Ishikawa (cell line): ENCODE measurements at regions not wholly inside any gene's neighbourhood (a gene's known extent, or its start where the extent isn't known, plus 50 kb on each side); places are given as distances from the start of the nearest gene placed in this dataset.

ENCODE experiments used
- CEBPB ChIP-seq: IDR thresholded peaks from 2 replicates; pipeline ENCODE4 v1.6.1; 2012
- CREB1 ChIP-seq: IDR thresholded peaks from 2 replicates; pipeline ENCODE4 v1.6.1; 2012; ENCODE audit warnings: low read depth
- EGR1 ChIP-seq: IDR thresholded peaks from 2 replicates; pipeline ENCODE4 v1.6.1; 2012
- EP300 ChIP-seq: IDR thresholded peaks from 2 replicates; pipeline ENCODE4 v1.6.1; 2012; ENCODE audit warnings: borderline replicate concordance
- FOXM1 ChIP-seq: IDR thresholded peaks from 2 replicates; pipeline ENCODE4 v1.6.1; 2012; ENCODE audit warnings: low read depth, borderline replicate concordance
- NFIC ChIP-seq: IDR thresholded peaks from 2 replicates; pipeline ENCODE4 v1.6.1; 2012
- RAD21 ChIP-seq: IDR thresholded peaks from 2 replicates; pipeline ENCODE4 v1.6.1; 2012; ENCODE audit warnings: low read depth
- TAF1 ChIP-seq: IDR thresholded peaks from 2 replicates; pipeline ENCODE4 v1.6.1; 2012; ENCODE audit warnings: low read depth, mild to moderate bottlenecking
- USF1 ChIP-seq: IDR thresholded peaks from 2 replicates; pipeline ENCODE4 v1.6.1; 2012
- YY1 ChIP-seq: IDR thresholded peaks from 2 replicates; pipeline ENCODE4 v1.6.1; 2012; ENCODE audit warnings: low read depth
- TF ChIP-seq, protein P1 (sequence below): IDR thresholded peaks from 2 replicates; pipeline ENCODE4 v1.6.1; 2012
- TF ChIP-seq, protein P2 (sequence below): IDR thresholded peaks from 2 replicates; pipeline ENCODE4 v1.6.1; 2012; ENCODE audit warnings: low read depth, mild to moderate bottlenecking

- TF ChIP-seq FOXM1 (no peak), EGR1 (no peak), EP300 (no peak), NFIC (no peak), CEBPB (no peak), TAF1 (no peak), USF1 (no peak), RAD21 (no peak), YY1 (no peak), CREB1 (no peak)
- TF ChIP-seq, protein P1, sequence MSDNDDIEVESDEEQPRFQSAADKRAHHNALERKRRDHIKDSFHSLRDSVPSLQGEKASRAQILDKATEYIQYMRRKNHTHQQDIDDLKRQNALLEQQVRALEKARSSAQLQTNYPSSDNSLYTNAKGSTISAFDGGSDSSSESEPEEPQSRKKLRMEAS = no peak
- TF ChIP-seq, protein P2, sequence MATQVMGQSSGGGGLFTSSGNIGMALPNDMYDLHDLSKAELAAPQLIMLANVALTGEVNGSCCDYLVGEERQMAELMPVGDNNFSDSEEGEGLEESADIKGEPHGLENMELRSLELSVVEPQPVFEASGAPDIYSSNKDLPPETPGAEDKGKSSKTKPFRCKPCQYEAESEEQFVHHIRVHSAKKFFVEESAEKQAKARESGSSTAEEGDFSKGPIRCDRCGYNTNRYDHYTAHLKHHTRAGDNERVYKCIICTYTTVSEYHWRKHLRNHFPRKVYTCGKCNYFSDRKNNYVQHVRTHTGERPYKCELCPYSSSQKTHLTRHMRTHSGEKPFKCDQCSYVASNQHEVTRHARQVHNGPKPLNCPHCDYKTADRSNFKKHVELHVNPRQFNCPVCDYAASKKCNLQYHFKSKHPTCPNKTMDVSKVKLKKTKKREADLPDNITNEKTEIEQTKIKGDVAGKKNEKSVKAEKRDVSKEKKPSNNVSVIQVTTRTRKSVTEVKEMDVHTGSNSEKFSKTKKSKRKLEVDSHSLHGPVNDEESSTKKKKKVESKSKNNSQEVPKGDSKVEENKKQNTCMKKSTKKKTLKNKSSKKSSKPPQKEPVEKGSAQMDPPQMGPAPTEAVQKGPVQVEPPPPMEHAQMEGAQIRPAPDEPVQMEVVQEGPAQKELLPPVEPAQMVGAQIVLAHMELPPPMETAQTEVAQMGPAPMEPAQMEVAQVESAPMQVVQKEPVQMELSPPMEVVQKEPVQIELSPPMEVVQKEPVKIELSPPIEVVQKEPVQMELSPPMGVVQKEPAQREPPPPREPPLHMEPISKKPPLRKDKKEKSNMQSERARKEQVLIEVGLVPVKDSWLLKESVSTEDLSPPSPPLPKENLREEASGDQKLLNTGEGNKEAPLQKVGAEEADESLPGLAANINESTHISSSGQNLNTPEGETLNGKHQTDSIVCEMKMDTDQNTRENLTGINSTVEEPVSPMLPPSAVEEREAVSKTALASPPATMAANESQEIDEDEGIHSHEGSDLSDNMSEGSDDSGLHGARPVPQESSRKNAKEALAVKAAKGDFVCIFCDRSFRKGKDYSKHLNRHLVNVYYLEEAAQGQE = no peak
Observed at GRCh38 chr9:134986957-134987356, 69.2 kb upstream of the FCN1 start.
